IMR-90 (cell line): ENCODE measurements at regions not wholly inside any gene's neighbourhood (a gene's known extent, or its start where the extent isn't known, plus 50 kb on each side); places are given as distances from the start of the nearest gene placed in this dataset.

Experiments used
- ATAC-seq: fragments of 200-7000 bp; cut with Tn5 transposase; 2 replicates; pipeline ENCODE4 v1.9.1; 2020; ENCODE audit warnings: low read depth, mild to moderate bottlenecking, moderate library complexity
- BruUV-seq: library from RNA; stranded (reverse); fragments of 400-500 nt; replicated peaks from 2 replicates; lab custom pipeline; 2021; lab: Mats Ljungman, UMichigan
- CTCF ChIA-PET: fragments of 300-600 bp; formaldehyde crosslinking; extraction: SDS; loops from one replicate; lab custom pipeline; 2021; ENCODE audit warnings: antibody characterized with exemption; lab: Yijun Ruan, JAX
- POLR2A ChIA-PET: fragments of 300-600 bp; sonication (Branson Sonifier 250); formaldehyde crosslinking; loops from one replicate; lab custom pipeline; 2022; ENCODE audit warnings: antibody characterized with exemption; ENCODE audit not compliant: unreplicated experiment; lab: Charles Lee
- DNase-seq: peaks from one replicate; pipeline ENCODE4 v3.0.0; 2013
- H2AFZ ChIP-seq: replicated peaks from 2 replicates; pipeline ENCODE3; 2013; ENCODE audit warnings: low read length, mild to moderate bottlenecking; ENCODE audit not compliant: poor library complexity
- H2AK5ac ChIP-seq: 2 replicates; pipeline ENCODE4 v1.6.1; 2013; ENCODE audit warnings: low read depth, low read length, inconsistent platforms
- H2AK9ac ChIP-seq: replicated peaks from 2 replicates; pipeline ENCODE3; 2013; ENCODE audit warnings: mild to moderate bottlenecking, low read depth, low read length, moderate library complexity; ENCODE audit not compliant: poor library complexity
- H2BK120ac ChIP-seq: 2 replicates; pipeline ENCODE4 v1.6.1; 2013; ENCODE audit warnings: low read depth, low read length, inconsistent platforms
- H2BK15ac ChIP-seq: 3 replicates; pipeline ENCODE4 v1.6.1; 2013; ENCODE audit warnings: low read depth, low read length, inconsistent platforms
- H2BK20ac ChIP-seq: 2 replicates; pipeline ENCODE4 v1.6.1; 2013; ENCODE audit warnings: low read depth, mild to moderate bottlenecking, inconsistent platforms, low read length, moderate library complexity
- H2BK5ac ChIP-seq: 2 replicates; pipeline ENCODE4 v1.6.1; 2013; ENCODE audit warnings: mild to moderate bottlenecking, low read depth, low read length, inconsistent platforms; ENCODE audit not compliant: poor library complexity, severe bottlenecking
- H3K14ac ChIP-seq: replicated peaks from 2 replicates; pipeline ENCODE4 v1.6.1; 2013; ENCODE audit warnings: low read depth, low read length, inconsistent platforms
- H3K18ac ChIP-seq: 2 replicates; pipeline ENCODE4 v1.6.1; 2013; ENCODE audit warnings: low read depth, low read length, control low read depth
- H3K23ac ChIP-seq: 2 replicates; pipeline ENCODE4 v1.6.1; 2013; ENCODE audit warnings: low read depth, low read length, inconsistent platforms
- H3K27ac ChIP-seq: 2 replicates; pipeline ENCODE4 v1.5.1; 2013; ENCODE audit warnings: mild to moderate bottlenecking, control low read depth, low read length; ENCODE audit not compliant: insufficient read depth
- H3K27me3 ChIP-seq: 2 replicates; pipeline ENCODE4 v1.6.1; 2013; ENCODE audit warnings: low read length; ENCODE audit not compliant: control insufficient read depth, insufficient read depth
- H3K36me3 ChIP-seq: 2 replicates; pipeline ENCODE4 v1.6.1; 2013; ENCODE audit warnings: low read length, mixed read lengths; ENCODE audit not compliant: control insufficient read depth, insufficient read depth
- H3K4ac ChIP-seq: 2 replicates; pipeline ENCODE4 v1.6.1; 2013; ENCODE audit warnings: low read depth, low read length, inconsistent platforms
- H3K4me1 ChIP-seq: 2 replicates; pipeline ENCODE4 v1.6.1; 2013; ENCODE audit warnings: low read length, mixed read lengths; ENCODE audit not compliant: control insufficient read depth, insufficient read depth
- H3K4me2 ChIP-seq: 2 replicates; pipeline ENCODE4 v1.6.1; 2013; ENCODE audit warnings: low read depth, mild to moderate bottlenecking, control low read depth, low read length, moderate library complexity
- H3K4me3 ChIP-seq: 2 replicates; pipeline ENCODE4 v1.5.1; 2013; ENCODE audit warnings: low read depth, mild to moderate bottlenecking, control low read depth, low read length, moderate library complexity; ENCODE audit not compliant: insufficient read depth
- H3K56ac ChIP-seq: 2 replicates; pipeline ENCODE4 v1.6.1; 2013; ENCODE audit warnings: low read length, inconsistent platforms; ENCODE audit not compliant: insufficient read depth; ENCODE audit errors: extremely low read depth
- H3K79me1 ChIP-seq, 2 experiments: 2 replicates each; pipeline ENCODE4 v1.6.1; 2013; ENCODE audit warnings: low read length in 2 of 2, inconsistent platforms in 1 of 2, low read depth in 1 of 2
- H3K9ac ChIP-seq: 2 replicates; pipeline ENCODE4 v1.6.1; 2013; ENCODE audit warnings: low read depth, low read length, control low read depth
- H3K9me1 ChIP-seq: 2 replicates; pipeline ENCODE4 v1.6.1; 2013; ENCODE audit warnings: low read length, inconsistent platforms; ENCODE audit not compliant: insufficient read depth
- H3K9me3 ChIP-seq: 2 replicates; pipeline ENCODE4 v1.6.1; 2013; ENCODE audit warnings: low read length; ENCODE audit not compliant: control insufficient read depth, insufficient read depth
- H4K20me1 ChIP-seq: 2 replicates; pipeline ENCODE4 v1.6.1; 2013; ENCODE audit warnings: low read length, inconsistent platforms; ENCODE audit not compliant: insufficient read depth
- H4K5ac ChIP-seq: 2 replicates; pipeline ENCODE4 v1.6.1; 2013; ENCODE audit warnings: mild to moderate bottlenecking, low read depth, low read length, control low read depth
- H4K8ac ChIP-seq, 2 experiments: 2 replicates each; pipeline ENCODE4 v1.6.1; 2013; ENCODE audit warnings: low read depth in 2 of 2, low read length in 2 of 2, control low read depth in 1 of 2, inconsistent platforms in 1 of 2
- H4K91ac ChIP-seq: 2 replicates; pipeline ENCODE4 v1.6.1; 2013; ENCODE audit warnings: low read depth, low read length, inconsistent platforms; ENCODE audit not compliant: insufficient read depth
- BHLHE40 ChIP-seq: fragments of 150-350 bp; IDR thresholded peaks from 2 replicates; pipeline ENCODE4 v1.6.1; 2016; ENCODE audit warnings: mild to moderate bottlenecking, low read depth, low read length
- CEBPB ChIP-seq: IDR thresholded peaks from 2 replicates; pipeline ENCODE4 v1.6.1; 2012; ENCODE audit warnings: low read depth, low read length, improper control_type of control experiment
- CHD1 ChIP-seq: IDR thresholded peaks from 2 replicates; pipeline ENCODE4 v1.6.1; 2012; ENCODE audit warnings: low read depth, low read length, improper control_type of control experiment
- FOS ChIP-seq: fragments of 150-350 bp; IDR thresholded peaks from 2 replicates; pipeline ENCODE4 v1.6.1; 2016; ENCODE audit warnings: low read depth, low read length
- MAFK ChIP-seq: IDR thresholded peaks from 2 replicates; pipeline ENCODE4 v1.6.1; 2012; ENCODE audit warnings: low read depth, low read length, improper control_type of control experiment
- MAZ ChIP-seq: IDR thresholded peaks from 2 replicates; pipeline ENCODE4 v1.6.1; 2012; ENCODE audit warnings: low read depth, mild to moderate bottlenecking, low read length, improper control_type of control experiment, moderate library complexity, borderline replicate concordance
- MXI1 ChIP-seq: IDR thresholded peaks from 2 replicates; pipeline ENCODE4 v1.6.1; 2012; ENCODE audit warnings: low read depth, mild to moderate bottlenecking, low read length, moderate library complexity, borderline replicate concordance
- NFE2L2 ChIP-seq: fragments of 150-350 bp; IDR thresholded peaks from 2 replicates; pipeline ENCODE4 v1.6.1; 2016; ENCODE audit warnings: low read depth, mild to moderate bottlenecking, low read length
- POLR2A ChIP-seq: IDR thresholded peaks from 2 replicates; pipeline ENCODE4 v1.6.1; 2012; ENCODE audit warnings: mild to moderate bottlenecking, low read depth, low read length
- RAD21 ChIP-seq: IDR thresholded peaks from 2 replicates; pipeline ENCODE4 v1.6.1; 2012; ENCODE audit warnings: low read length, improper control_type of control experiment
- RCOR1 ChIP-seq: IDR thresholded peaks from 2 replicates; pipeline ENCODE4 v1.6.1; 2012; ENCODE audit warnings: mild to moderate bottlenecking, low read length, improper control_type of control experiment; ENCODE audit not compliant: insufficient replicate concordance
- RFX5 ChIP-seq: IDR thresholded peaks from 2 replicates; pipeline ENCODE4 v1.8.0; 2012; ENCODE audit warnings: low read depth, mild to moderate bottlenecking, low read length, moderate library complexity
- SMC3 ChIP-seq: fragments of 150-350 bp; IDR thresholded peaks from 2 replicates; pipeline ENCODE4 v1.6.1; 2016; ENCODE audit warnings: low read depth, mild to moderate bottlenecking, antibody characterized with exemption, low read length, moderate library complexity
- whole genome bisulfite sequencing, 2 experiments: methylation state at CpG; one replicate each; pipeline versions ENCODE4 v1.1.5 to v1.1.7; 2013; ENCODE audit warnings: missing lambda C conversion rate in 2 of 2; ENCODE audit not compliant: insufficient read length in 1 of 2; ENCODE audit errors: extremely low coverage in 2 of 2; 5-methylcytosine and 5-hydroxymethylcytosine counted together
- dilution Hi-C: fragments of 300-500 bp; cut with HindIII; formaldehyde crosslinking; loops from one replicate; pipeline ENCODE4 v1.14.3; 2018; ENCODE audit warnings: low sequenced_read_pairs; ENCODE audit not compliant: unreplicated experiment
- in situ Hi-C: fragments of 300-500 bp; cut with MboI; formaldehyde crosslinking; loops from 3 replicates; pipeline ENCODE4 v1.14.3; 2019; ENCODE audit warnings: low sequenced_read_pairs, inconsistent platforms, mixed read lengths
- intact Hi-C: fragments of 100-400 bp; cut with micrococcal nuclease; formaldehyde crosslinking; loops from 2 replicates; pipeline ENCODE4 v1.10.0; 2022
- TF ChIP-seq, protein P1 (sequence below): fragments of 150-350 bp; IDR thresholded peaks from 2 replicates; pipeline ENCODE4 v1.6.1; 2016; ENCODE audit warnings: low read depth, mild to moderate bottlenecking, low read length, moderate library complexity, borderline replicate concordance
- TF ChIP-seq, protein P2 (sequence below): fragments of 150-350 bp; IDR thresholded peaks from 2 replicates; pipeline ENCODE4 v1.6.1; 2017; ENCODE audit warnings: mild to moderate bottlenecking, antibody characterized with exemption, low read length, low read depth
- TF ChIP-seq, protein P3 (sequence below): conservative IDR thresholded peaks from 2 replicates; pipeline ENCODE4 v1.5.1; 2012; ENCODE audit warnings: mild to moderate bottlenecking, low read depth, low read length, improper control_type of control experiment

DNA sequence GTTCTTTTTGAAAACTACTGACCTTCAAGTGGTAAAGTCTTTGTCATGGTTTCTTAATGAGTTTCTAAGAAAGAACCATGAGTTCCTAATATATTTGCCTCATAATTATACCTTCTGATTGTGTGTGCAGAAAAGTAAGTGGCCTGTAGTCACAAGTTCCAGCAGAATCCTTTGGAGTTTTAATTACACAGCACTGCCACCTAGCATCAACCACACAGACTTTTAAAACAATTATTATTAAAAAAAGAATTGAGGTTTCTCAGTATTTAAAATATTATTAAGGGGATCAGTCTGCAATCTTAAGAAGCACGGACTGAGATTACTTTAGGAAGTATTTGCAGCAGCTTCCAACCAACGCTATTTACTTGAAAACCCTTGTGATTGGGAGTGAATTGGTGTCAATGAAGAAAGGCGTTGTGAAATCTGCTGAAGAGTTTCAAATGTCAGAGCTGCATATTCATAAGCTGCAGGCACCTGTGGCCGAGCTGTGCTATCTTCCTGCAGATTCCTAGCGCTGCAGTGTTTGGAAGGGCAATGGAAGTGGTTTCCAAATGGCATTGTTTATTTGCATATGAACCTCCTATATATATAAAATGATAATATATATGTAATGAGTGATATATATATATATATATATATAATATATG lies 1074.2 kb upstream of the WWC1 start:
- no peaks in the 10 kb centered on the region for H3K27me3 ChIP-seq
- H4K5ac ChIP-seq = no peak overlapping the region
- H3K9ac ChIP-seq = no peak overlapping the region
- H2AK5ac ChIP-seq = no peak overlapping the region
- in situ Hi-C loops = no loop called here
- H3K9me3 ChIP-seq = no peaks in the 10 kb centered on the region
- H2AK9ac ChIP-seq = no peak overlapping the region
- H3K23ac ChIP-seq = no peak overlapping the region
- H3K4me2 ChIP-seq = no peak overlapping the region
- no peak for DNase-seq
- H2BK15ac ChIP-seq = no peak overlapping the region
- no TSS peak for BruUV-seq
- H3K27ac ChIP-seq = no peak overlapping the region
- dilution Hi-C loops = no loop called here
- TF ChIP-seq FOS (no peak), CHD1 (no peak), POLR2A (no peak), CEBPB (no peak), BHLHE40 (no peak), RCOR1 (no peak), RFX5 (no peak), SMC3 (no peak), RAD21 (no peak), MAZ (no peak), MXI1 (no peak), MAFK (no peak), NFE2L2 (no peak)
- TF ChIP-seq, protein P1, sequence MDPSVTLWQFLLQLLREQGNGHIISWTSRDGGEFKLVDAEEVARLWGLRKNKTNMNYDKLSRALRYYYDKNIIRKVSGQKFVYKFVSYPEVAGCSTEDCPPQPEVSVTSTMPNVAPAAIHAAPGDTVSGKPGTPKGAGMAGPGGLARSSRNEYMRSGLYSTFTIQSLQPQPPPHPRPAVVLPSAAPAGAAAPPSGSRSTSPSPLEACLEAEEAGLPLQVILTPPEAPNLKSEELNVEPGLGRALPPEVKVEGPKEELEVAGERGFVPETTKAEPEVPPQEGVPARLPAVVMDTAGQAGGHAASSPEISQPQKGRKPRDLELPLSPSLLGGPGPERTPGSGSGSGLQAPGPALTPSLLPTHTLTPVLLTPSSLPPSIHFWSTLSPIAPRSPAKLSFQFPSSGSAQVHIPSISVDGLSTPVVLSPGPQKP = no peak
- TF ChIP-seq, protein P2, sequence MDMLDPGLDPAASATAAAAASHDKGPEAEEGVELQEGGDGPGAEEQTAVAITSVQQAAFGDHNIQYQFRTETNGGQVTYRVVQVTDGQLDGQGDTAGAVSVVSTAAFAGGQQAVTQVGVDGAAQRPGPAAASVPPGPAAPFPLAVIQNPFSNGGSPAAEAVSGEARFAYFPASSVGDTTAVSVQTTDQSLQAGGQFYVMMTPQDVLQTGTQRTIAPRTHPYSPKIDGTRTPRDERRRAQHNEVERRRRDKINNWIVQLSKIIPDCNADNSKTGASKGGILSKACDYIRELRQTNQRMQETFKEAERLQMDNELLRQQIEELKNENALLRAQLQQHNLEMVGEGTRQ = no peak
- TF ChIP-seq, protein P3, sequence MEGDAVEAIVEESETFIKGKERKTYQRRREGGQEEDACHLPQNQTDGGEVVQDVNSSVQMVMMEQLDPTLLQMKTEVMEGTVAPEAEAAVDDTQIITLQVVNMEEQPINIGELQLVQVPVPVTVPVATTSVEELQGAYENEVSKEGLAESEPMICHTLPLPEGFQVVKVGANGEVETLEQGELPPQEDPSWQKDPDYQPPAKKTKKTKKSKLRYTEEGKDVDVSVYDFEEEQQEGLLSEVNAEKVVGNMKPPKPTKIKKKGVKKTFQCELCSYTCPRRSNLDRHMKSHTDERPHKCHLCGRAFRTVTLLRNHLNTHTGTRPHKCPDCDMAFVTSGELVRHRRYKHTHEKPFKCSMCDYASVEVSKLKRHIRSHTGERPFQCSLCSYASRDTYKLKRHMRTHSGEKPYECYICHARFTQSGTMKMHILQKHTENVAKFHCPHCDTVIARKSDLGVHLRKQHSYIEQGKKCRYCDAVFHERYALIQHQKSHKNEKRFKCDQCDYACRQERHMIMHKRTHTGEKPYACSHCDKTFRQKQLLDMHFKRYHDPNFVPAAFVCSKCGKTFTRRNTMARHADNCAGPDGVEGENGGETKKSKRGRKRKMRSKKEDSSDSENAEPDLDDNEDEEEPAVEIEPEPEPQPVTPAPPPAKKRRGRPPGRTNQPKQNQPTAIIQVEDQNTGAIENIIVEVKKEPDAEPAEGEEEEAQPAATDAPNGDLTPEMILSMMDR = no peak
- H3K36me3 ChIP-seq = no peaks in the 10 kb centered on the region
- ChIA-PET POLR2A (no interaction called here), CTCF (no interaction called here)
- H3K4me1 ChIP-seq = no peaks in the 10 kb centered on the region
- no peak overlapping the region for H2BK120ac ChIP-seq
- WGBS, 2 experiments = 20% methylated on average over 1 of the region's 5 CpGs; no CpG with 5 or more reads in 1 of the 2 experiments
- H3K14ac ChIP-seq = no peak overlapping the region
- H4K8ac ChIP-seq = no peak overlapping the region
- H3K4me3 ChIP-seq = no peak overlapping the region
- no peak overlapping the region for H3K56ac ChIP-seq
- H3K4ac ChIP-seq = no peak overlapping the region
- no peak for ATAC-seq
- no peak overlapping the region for H2BK20ac ChIP-seq
- no peak overlapping the region for H4K91ac ChIP-seq
- no peak overlapping the region for H2AFZ ChIP-seq
- H3K9me1 ChIP-seq = no peaks in the 10 kb centered on the region
- no peak overlapping the region for H3K18ac ChIP-seq
- no peaks in the 10 kb centered on the region for H4K20me1 ChIP-seq
- H3K79me1 ChIP-seq = no peaks in the 10 kb centered on the region
- intact Hi-C loops = no loop called here
- no peak overlapping the region for H2BK5ac ChIP-seq
